SU-DHL-6 (cell line): ENCODE measurements at regions not wholly inside any gene's neighbourhood (a gene's known extent, or its start where the extent isn't known, plus 50 kb on each side); places are given as distances from the start of the nearest gene placed in this dataset.
"Not testable (repeated sequence)": the region's sequence is repeated elsewhere in the genome, so short reads cannot be mapped to it uniquely, and the experiment has no call there.

Experiments used
- H2AFZ ChIP-seq: fragments of 200-600 bp; sonication (generic); 2 replicates; pipeline ENCODE4 v1.6.1; 2014; ENCODE audit warnings: low read depth, mild to moderate bottlenecking, moderate library complexity, mixed read lengths, antibody characterized with exemption, low read length; ENCODE audit not compliant: severe bottlenecking
- H3F3A ChIP-seq: fragments of 200-600 bp; shearing (Covaris generic); 2 replicates; pipeline ENCODE4 v1.6.0; 2016; ENCODE audit warnings: antibody characterized with exemption, mild to moderate bottlenecking; ENCODE audit not compliant: insufficient read depth
- H3K27ac ChIP-seq: fragments of 200-600 bp; sonication (generic); 2 replicates; pipeline ENCODE4 v1.5.1; 2016; ENCODE audit warnings: low read depth, mild to moderate bottlenecking, low read length, moderate library complexity, mixed read lengths
- H3K27me3 ChIP-seq: fragments of 200-600 bp; sonication (generic), shearing (Covaris generic); 2 replicates; pipeline ENCODE4 v1.6.0; 2014; ENCODE audit warnings: mild to moderate bottlenecking, low read length
- H3K36me3 ChIP-seq: fragments of 200-600 bp; sonication (generic); 2 replicates; pipeline ENCODE4 v1.6.1; 2014; ENCODE audit warnings: mild to moderate bottlenecking, low read length, mixed read lengths
- H3K4me2 ChIP-seq: fragments of 300-600, 200-600 bp; shearing (Covaris generic), sonication (generic); 2 replicates; pipeline ENCODE4 v1.6.0; 2014; ENCODE audit warnings: low read length, low read depth, mild to moderate bottlenecking; ENCODE audit not compliant: poor library complexity, severe bottlenecking
- H3K4me3 ChIP-seq: fragments of 200-600 bp; sonication (generic); 2 replicates; pipeline ENCODE4 v1.5.1; 2014; ENCODE audit warnings: antibody characterized with exemption, low read length, mild to moderate bottlenecking, mixed read lengths; ENCODE audit not compliant: insufficient read depth, poor library complexity, severe bottlenecking
- H3K79me2 ChIP-seq: fragments of 200-600 bp; sonication (generic); 2 replicates; pipeline ENCODE4 v1.6.1; 2014; ENCODE audit warnings: mild to moderate bottlenecking, low read length, moderate library complexity; ENCODE audit not compliant: insufficient read depth
- H3K9ac ChIP-seq: fragments of 200-600 bp; sonication (generic); 2 replicates; pipeline ENCODE4 v1.7.0; 2014; ENCODE audit warnings: mild to moderate bottlenecking, low read length
- H3K9me2 ChIP-seq: fragments of 200-600 bp; sonication (generic); replicated peaks from 2 replicates; pipeline ENCODE4 v1.6.1; 2014; ENCODE audit warnings: low read length; ENCODE audit not compliant: insufficient read depth
- H3K9me3 ChIP-seq: fragments of 200-600 bp; sonication (generic); 2 replicates; pipeline ENCODE4 v1.6.1; 2014; ENCODE audit warnings: low read length, mixed read lengths; ENCODE audit not compliant: insufficient read depth
- H4K20me1 ChIP-seq: fragments of 200-600 bp; sonication (generic); 2 replicates; pipeline ENCODE4 v1.6.1; 2014; ENCODE audit warnings: low read depth, mild to moderate bottlenecking, antibody characterized with exemption, low read length, moderate library complexity, mixed read lengths
- EZH2phosphoT487 ChIP-seq: fragments of 200-600 bp; sonication (generic), shearing (Covaris generic); conservative IDR thresholded peaks from 2 replicates; pipeline ENCODE4 v1.6.1; 2018; ENCODE audit warnings: mild to moderate bottlenecking, antibody characterized with exemption, low read length, moderate library complexity, mixed read lengths
- TF ChIP-seq, protein P1 (sequence below): fragments of 200-600 bp; sonication (generic); IDR thresholded peaks from one replicate; pipeline ENCODE4 v1.5.1; 2017; ENCODE audit warnings: antibody characterized with exemption, mild to moderate bottlenecking, low read length, moderate library complexity; ENCODE audit not compliant: insufficient read depth, poor library complexity, severe bottlenecking

DNA sequence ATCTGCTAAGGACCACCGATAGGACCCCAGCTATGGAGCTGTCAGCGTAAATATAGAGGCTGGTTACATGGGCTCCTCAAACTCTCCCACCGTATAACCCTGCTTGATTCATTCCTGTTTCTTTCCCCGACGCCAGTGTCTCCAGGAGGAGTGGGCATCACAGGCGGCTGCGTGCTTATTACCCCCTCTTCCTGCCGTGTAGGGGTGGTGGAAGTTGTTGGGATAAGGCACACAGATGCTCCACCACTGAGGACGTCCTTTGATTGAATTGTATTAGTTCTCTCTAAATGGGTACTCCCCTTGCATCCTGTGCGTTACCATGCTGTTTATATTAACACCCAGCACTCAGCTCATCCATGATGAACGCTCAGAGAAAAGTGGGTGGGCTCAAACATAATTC, 104.6 kb downstream of the ZBTB18 start:
- Histone ChIP-seq H4K20me1 (no peaks in the 10 kb centered on the region), H2AFZ (no peak overlapping the region), H3K27ac (no peak overlapping the region), H3K4me2 (no peak overlapping the region), H3K9ac (no peak overlapping the region), H3K4me3 (no peak overlapping the region), H3F3A (no peaks in the 10 kb centered on the region), H3K9me2 (no peaks in the 10 kb centered on the region), H3K36me3 (no peaks in the 10 kb centered on the region), H3K9me3 (no peaks in the 10 kb centered on the region), H3K79me2 (no peaks in the 10 kb centered on the region), H3K27me3 (no peaks in the 10 kb centered on the region)
- TF ChIP-seq, protein P1, sequence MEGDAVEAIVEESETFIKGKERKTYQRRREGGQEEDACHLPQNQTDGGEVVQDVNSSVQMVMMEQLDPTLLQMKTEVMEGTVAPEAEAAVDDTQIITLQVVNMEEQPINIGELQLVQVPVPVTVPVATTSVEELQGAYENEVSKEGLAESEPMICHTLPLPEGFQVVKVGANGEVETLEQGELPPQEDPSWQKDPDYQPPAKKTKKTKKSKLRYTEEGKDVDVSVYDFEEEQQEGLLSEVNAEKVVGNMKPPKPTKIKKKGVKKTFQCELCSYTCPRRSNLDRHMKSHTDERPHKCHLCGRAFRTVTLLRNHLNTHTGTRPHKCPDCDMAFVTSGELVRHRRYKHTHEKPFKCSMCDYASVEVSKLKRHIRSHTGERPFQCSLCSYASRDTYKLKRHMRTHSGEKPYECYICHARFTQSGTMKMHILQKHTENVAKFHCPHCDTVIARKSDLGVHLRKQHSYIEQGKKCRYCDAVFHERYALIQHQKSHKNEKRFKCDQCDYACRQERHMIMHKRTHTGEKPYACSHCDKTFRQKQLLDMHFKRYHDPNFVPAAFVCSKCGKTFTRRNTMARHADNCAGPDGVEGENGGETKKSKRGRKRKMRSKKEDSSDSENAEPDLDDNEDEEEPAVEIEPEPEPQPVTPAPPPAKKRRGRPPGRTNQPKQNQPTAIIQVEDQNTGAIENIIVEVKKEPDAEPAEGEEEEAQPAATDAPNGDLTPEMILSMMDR: no peak
- TF ChIP-seq EZH2phosphoT487: no peak

DNA sequence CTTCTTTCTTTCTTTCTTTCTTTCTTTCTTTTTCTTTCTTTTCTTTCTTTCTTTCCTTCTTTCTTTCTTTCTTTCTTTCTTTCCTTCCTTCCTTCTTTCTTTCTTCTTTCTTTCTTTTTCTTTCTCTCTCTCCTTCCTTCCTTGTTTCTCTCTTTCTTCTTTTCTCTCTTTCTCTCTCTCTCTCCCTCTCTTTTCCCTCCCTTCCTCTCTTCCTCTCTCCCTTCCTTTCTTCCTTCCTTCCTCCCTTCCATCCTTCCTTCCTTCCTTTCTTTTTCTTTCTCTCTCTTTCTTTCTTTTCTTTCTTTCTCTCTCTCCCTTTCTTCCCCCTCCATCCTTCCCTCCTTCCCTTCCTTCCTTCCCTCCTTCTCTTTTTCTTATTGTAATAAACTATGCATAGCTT, 105.5 kb downstream of the ZBTB18 start:
- H3K27me3 ChIP-seq, H3F3A ChIP-seq, H4K20me1 ChIP-seq, H3K4me3 ChIP-seq, H3K4me2 ChIP-seq, H2AFZ ChIP-seq, H3K9me2 ChIP-seq, H3K79me2 ChIP-seq, H3K36me3 ChIP-seq, H3K27ac ChIP-seq, H3K9ac ChIP-seq, H3K9me3 ChIP-seq: not testable (repeated sequence)

DNA sequence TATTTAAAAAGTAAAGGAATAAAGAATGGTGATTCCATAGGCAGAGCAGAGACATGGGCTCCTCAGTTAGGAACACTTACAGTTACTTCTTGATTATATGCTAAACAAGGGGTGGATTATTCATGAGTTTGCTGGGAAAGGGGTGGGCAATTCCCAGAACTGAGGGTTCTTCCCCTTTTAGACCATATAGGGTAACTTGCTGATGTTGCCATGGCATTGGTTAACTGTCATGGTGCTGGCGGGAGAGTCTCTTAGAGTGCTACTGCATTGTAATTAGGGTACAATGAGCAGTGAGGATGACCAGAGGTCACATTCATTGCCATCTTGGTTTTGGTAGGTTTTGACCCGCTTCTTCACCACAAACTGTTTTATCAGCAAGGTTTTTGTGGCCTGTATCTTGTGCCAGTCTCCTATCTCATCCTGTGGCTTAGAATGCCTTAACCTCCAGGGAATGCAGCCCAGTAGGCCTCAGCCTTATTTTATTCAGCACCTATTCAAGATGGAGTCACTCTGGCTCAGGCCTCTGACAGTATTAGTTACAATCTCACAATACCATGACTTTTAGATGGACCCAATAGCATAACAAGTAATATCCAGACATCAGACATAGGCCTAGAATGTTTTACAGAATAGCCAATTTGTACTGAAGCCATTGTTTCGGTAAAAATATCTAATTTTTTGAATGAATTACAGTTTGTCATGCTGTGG, 106.8 kb downstream of the ZBTB18 start:
- Histone ChIP-seq H3K27me3 (no peaks in the 10 kb centered on the region), H3K4me2 (no peak overlapping the region), H3K27ac (no peak overlapping the region), H2AFZ (no peak overlapping the region), H3K36me3 (no peaks in the 10 kb centered on the region), H4K20me1 (no peaks in the 10 kb centered on the region), H3F3A (no peaks in the 10 kb centered on the region), H3K79me2 (no peaks in the 10 kb centered on the region), H3K9me2 (no peaks in the 10 kb centered on the region), H3K9ac (no peak overlapping the region), H3K4me3 (no peak overlapping the region), H3K9me3 (no peaks in the 10 kb centered on the region)
- TF ChIP-seq EZH2phosphoT487: no peak
- TF ChIP-seq, protein P1: no peak

DNA sequence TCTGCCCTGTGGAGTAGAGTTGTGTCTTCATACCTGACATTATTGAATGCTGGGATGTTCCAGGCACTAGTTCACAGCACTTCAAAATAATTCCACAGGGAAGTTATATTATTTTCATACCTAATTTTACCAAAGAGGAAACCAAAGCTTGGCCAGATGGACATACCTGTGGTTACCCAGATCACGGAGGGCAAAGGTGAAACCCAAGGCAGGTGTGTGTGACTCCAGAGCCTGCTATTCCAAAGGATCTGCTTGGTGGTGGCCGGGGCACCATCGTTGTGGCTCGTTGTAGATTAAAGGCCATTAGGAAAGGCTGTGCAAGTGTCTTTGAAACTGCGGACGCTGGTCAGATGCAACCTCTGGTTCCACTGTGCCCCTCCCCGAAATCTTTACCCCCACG, 108.6 kb downstream of the ZBTB18 start:
- no peak overlapping the region for H3K9ac ChIP-seq
- no peaks in the 10 kb centered on the region for H3K79me2 ChIP-seq
- H4K20me1 ChIP-seq: no peaks in the 10 kb centered on the region
- no peaks in the 10 kb centered on the region for H3F3A ChIP-seq
- H3K27me3 ChIP-seq: no peaks in the 10 kb centered on the region
- H3K36me3 ChIP-seq: no peaks in the 10 kb centered on the region
- H3K9me3 ChIP-seq: no peaks in the 10 kb centered on the region
- no peak overlapping the region for H3K4me3 ChIP-seq
- no peak overlapping the region for H2AFZ ChIP-seq
- no peak overlapping the region for H3K27ac ChIP-seq
- no peak overlapping the region for H3K4me2 ChIP-seq
- H3K9me2 ChIP-seq: no peaks in the 10 kb centered on the region
- no peak for TF ChIP-seq EZH2phosphoT487
- TF ChIP-seq, protein P1: no peak
